ENCODE measurements at regions not wholly inside any gene's neighbourhood (a gene's known extent, or its start where the extent isn't known, plus 50 kb on each side); places are given as distances from the start of the nearest gene placed in this dataset.

GRCh38 chr7:132733860-132734259, 157.6 kb upstream of the PLXNA4 start:
- ATAC-seq (no peak), DNase-seq (no peak), FAIRE-seq (no peak)
- H3K27ac ChIP-seq: no peak overlapping the region
- H3K27me3 ChIP-seq: no peaks in the 10 kb centered on the region
- H3K9me3 ChIP-seq: no peaks in the 10 kb centered on the region
- intact Hi-C loops (cut with DNase I): no loop called here
- H3K4me3 ChIP-seq: no peak overlapping the region
- 83 to 90% methylated on average over 9 of the region's 9 CpGs for WGBS, 2 donors
- TF ChIP-seq CTCF (IDR thresholded peaks at IDR 0.05): no peak
- no peaks in the 10 kb centered on the region for H3K36me3 ChIP-seq
- no peaks in the 10 kb centered on the region for H3K4me1 ChIP-seq

DNA sequence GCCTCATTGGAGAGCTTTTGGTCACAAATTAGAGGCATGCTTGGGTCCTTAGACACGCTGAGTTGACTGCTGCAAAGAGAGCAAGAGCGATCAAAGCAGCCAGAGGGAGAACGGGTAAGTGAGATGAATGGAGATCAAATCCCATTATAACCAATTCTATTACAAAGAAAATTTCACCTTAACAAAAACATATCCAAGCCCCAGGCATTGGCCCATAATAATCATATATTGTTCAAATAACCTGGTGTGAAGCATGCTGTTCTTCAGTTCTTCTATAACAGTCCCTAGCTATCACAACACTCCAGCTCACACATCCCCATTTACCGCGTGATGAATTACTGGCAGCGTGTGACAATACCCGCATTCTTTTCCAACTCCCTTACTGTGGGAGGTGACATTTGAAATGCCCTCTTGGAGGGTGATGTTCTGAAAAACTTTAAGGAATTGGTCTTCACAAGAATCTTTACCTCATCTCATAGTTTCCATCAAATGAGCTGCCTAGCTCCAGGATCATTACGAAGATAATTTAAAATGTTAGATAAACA, 156.1 kb upstream of the PLXNA4 start:
- 73 to 91% methylated on average over 8 of the region's 8 CpGs for WGBS, 2 donors
- no peak for FAIRE-seq
- H3K9me3 ChIP-seq: no peaks in the 10 kb centered on the region
- no peak for TF ChIP-seq CTCF (IDR thresholded peaks at IDR 0.05)
- H3K4me3 ChIP-seq: no peak overlapping the region
- no peak for DNase-seq
- H3K4me1 ChIP-seq: no peaks in the 10 kb centered on the region
- no peak overlapping the region for H3K27ac ChIP-seq
- H3K36me3 ChIP-seq: no peaks in the 10 kb centered on the region
- intact Hi-C loops (cut with DNase I): no loop called here
- ATAC-seq: no peak
- H3K27me3 ChIP-seq: no peaks in the 10 kb centered on the region

DNA sequence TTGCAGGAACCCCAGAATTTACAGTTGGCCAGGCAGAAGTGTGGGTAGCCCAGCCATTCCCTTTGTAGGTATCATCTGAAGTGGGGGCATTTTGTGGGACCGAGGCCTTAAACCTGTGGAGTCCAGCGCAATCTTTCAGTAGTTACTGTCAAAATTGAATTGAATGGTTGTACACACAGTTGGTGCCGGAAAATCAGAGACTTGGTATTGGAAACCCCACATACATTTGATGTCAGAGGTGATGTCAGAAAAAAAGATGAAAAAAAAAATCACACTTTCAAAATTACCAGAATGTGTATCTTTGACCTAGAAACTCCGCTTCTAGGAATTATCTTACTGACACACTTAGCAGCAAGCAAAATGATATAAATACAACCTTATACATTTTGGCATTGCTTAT, 153.8 kb upstream of the PLXNA4 start:
- H3K36me3 ChIP-seq: no peaks in the 10 kb centered on the region
- DNase-seq: no peak
- no peaks in the 10 kb centered on the region for H3K27me3 ChIP-seq
- TF ChIP-seq CTCF (IDR thresholded peaks at IDR 0.05): no peak
- no peaks in the 10 kb centered on the region for H3K9me3 ChIP-seq
- intact Hi-C loops (cut with DNase I): no loop called here
- no peak for ATAC-seq
- H3K4me1 ChIP-seq: no peaks in the 10 kb centered on the region
- no peak overlapping the region for H3K4me3 ChIP-seq
- H3K27ac ChIP-seq: no peak overlapping the region
- FAIRE-seq: no peak
- WGBS, 2 donors: 94 to 95% methylated on average over 4 of the region's 4 CpGs

DNA sequence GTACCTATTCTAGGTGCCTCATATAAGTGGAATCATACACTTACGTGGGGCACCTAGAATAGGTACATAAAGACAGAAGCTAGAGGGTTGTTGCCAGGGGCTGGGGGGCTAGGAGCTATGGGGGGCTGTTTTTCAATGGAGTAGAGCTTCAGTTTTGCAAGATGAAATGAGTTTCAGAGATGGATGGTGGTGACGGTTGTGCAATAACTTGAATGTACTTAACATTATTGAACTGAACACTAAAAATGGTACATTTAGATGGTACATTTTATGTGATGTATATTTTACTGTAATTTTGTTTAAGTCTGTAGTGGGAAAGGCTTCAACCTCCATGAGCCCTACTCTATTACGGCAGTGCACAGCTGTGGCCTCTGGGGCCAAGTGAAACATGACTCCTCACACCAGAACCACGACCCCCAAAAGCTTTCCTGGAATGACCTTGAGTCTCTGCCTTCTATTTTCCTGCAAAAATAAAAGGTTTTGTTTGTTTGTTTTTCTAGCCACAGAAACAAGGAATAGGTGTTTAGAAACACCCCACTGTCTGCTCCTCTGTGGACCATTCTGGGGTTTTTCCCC, 147.3 kb upstream of the PLXNA4 start:
- Histone ChIP-seq H3K4me3 (no peak overlapping the region), H3K27ac (no peak overlapping the region), H3K36me3 (no peaks in the 10 kb centered on the region), H3K4me1 (no peaks in the 10 kb centered on the region), H3K9me3 (no peaks in the 10 kb centered on the region), H3K27me3 (no peaks in the 10 kb centered on the region)
- FAIRE-seq: no peak
- 68 to 83% methylated on average over 4 of the region's 4 CpGs for WGBS, 2 donors
- DNase-seq: no peak
- TF ChIP-seq CTCF (IDR thresholded peaks at IDR 0.05): no peak
- intact Hi-C loops (cut with DNase I): no loop called here
- ATAC-seq: no peak

DNA sequence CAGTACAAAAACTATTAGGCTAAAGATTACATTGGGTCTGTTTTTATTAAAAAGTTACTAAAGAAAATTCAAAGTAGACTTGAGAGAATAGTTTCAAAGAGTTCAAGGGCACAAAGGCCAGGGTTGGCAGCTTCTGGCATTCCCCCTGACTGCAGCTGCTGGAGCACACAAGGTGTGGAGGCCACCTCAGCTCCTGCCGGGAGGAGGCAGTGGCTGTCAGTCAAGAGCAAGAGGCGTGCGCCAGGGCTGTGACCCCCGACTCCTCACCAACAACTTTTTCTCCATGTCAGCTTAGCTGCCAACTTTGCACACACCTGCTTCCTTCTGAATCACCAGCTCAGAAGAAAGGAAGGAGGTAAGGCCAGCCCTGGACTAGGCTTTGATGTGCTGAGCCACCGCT, 144.6 kb upstream of the PLXNA4 start:
- H3K9me3 ChIP-seq: no peaks in the 10 kb centered on the region
- DNase-seq (no peak), FAIRE-seq (no peak), ATAC-seq (no peak)
- no peak overlapping the region for H3K27ac ChIP-seq
- H3K27me3 ChIP-seq: no peaks in the 10 kb centered on the region
- TF ChIP-seq CTCF (IDR thresholded peaks at IDR 0.05): no peak
- no peaks in the 10 kb centered on the region for H3K36me3 ChIP-seq
- H3K4me3 ChIP-seq: no peak overlapping the region
- 49 to 91% methylated on average over 5 of the region's 5 CpGs for WGBS, 2 donors
- H3K4me1 ChIP-seq: no peaks in the 10 kb centered on the region
- intact Hi-C loops (cut with DNase I): no loop called here
